HG03571 (cell line): ENCODE measurements at regions not wholly inside any gene's neighbourhood (a gene's known extent, or its start where the extent isn't known, plus 50 kb on each side); places are given as distances from the start of the nearest gene placed in this dataset.
"Not testable (repeated sequence)": the region's sequence is repeated elsewhere in the genome, so short reads cannot be mapped to it uniquely, and the experiment has no call there.

Experiments used
- ATAC-seq: cut with Tn5 transposase; IDR thresholded peaks from one replicate; pipeline ENCODE4 v1.9.1; 2021; ENCODE audit not compliant: unreplicated experiment

- no peak for ATAC-seq
These were observed 137.2 kb upstream of the ESX1 start for GRCh38 chrX:104391906-104392305.

GRCh38 chrX:104376937-104377336 is 122.2 kb upstream of the ESX1 start:
- no peak for ATAC-seq

GRCh38 chrX:104372547-104372946 is 117.8 kb upstream of the ESX1 start:
- ATAC-seq, result no peak

- ATAC-seq, result no peak
These were observed 115.4 kb upstream of the ESX1 start for GRCh38 chrX:104370089-104370488.

DNA sequence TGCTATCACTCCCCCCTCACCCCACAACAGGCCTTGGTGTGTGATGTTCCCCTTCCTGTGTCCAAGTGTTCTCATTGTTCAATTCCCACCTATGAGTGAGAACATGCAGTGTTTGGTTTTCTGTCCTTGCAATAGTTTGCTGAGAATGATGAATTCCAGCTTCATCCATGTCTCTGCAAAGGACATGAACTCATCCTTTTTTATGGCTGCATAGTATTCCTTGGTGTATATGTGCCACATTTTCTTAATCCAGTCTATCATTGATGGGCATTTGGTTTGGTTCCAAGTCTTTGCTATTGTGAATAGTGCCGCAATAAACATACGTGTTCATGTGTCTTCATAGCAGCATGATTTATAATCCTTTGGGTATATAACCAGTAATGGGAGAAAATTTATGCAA is 106.0 kb upstream of the ESX1 start:
- ATAC-seq, result not testable (repeated sequence)

DNA sequence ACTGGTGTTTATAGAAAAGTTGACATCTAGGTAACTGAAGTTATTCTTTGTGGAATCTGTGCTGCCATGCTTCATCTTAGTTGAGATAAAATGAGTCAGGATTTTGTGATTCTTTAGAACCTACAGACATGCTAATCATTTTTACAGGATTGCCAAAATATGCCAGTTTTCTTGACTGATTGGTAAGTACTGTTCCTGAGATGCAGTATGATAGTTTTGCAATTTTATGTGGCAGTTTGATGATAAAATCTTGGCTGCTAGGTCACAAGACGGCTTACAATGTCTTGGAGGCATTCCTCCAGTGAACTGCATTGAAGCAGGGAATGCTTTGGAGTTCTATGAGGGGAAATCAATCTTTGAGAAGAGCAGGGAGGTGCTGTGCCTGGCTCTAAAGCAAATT is 104.4 kb upstream of the ESX1 start:
- no peak for ATAC-seq

DNA sequence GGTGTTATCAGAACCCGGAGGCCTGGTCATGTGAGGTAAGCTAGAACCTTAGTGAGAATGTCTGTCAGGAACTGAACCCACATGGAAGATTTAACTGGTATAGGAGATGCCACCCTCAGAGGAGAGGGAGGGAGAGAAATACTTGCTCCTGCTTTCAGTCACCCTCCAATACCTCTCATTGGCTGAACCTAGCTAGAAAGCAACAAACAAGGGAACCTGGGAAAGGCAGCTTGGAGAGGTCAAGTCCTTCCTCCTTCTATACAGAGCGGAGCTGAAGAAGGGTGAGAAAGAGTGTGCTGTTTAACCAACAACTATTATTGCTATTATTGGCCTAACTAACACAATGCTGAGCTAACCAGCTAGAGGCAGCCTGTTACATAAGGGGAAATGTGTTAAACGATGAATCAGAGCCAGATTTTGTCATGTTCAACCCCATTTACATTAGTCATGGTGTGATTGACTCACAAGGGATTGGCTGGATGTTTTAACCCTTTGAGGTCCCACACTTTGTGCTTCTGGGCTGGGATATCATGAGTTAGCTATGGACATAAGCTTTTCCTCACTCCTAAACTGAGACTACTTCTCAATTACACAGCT is 96.5 kb upstream of the ESX1 start:
- ATAC-seq, result no peak

- ATAC-seq, result no peak
These were observed 93.1 kb upstream of the ESX1 start for GRCh38 chrX:104347860-104348259.

DNA sequence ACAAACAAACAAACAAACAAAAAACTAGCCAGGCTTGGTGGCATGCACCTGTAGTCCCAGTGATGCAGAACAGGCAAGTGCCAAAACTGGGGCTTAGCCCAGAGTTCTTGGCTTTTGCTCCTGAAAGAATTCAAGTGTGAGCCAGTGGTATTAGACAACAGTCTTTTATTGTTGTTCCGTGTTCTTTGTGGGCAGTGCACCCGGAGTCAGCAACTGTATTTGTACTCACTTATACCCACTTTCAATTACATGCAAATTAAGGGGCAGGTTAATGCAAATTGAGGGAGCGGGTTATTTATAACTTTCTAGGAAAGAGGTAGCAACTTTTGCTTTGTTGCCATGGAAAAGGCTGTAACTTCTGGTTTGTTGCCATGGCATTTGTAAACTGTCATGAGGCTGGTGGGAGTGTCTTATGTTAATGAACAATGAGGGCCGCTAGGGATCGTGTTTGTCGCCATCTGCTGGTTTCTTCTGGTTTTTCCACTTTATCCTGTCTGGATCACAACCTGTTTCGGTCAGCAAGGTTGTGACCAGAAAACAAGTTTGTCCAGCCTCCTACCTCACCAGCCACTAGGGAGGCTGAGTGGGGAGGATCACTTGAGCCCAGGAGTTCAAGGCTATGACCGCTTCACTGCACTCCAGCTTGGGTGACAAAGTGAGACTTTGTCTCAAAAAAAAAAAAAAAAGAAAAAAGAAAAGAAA is 88.8 kb upstream of the ESX1 start:
- ATAC-seq, result peak; percentile 76

DNA sequence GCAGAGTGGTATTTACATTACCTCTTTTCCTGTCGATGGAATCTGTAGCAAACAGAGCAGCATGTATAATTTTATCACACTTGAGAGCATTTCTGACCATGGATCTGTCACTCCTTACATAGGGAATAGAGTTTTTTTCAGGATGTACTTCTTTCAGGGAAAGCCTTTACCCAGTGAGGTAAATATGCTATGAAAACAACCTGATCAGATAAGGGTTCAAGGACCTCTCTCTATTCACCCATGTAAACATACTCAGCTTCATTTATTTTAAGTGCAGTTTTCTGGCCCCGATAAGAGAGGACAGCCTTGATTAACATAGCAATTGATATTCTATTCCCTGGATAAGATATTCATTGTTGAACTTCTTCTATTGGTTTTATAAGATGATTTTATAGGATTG is 87.3 kb upstream of the ESX1 start:
- ATAC-seq, result no peak

GRCh38 chrX:104335756-104336155 is 81.0 kb upstream of the ESX1 start:
- no peak for ATAC-seq

- ATAC-seq, result no peak
These were observed 80.2 kb upstream of the ESX1 start for GRCh38 chrX:104334971-104335370.

- no peak for ATAC-seq
These were observed 76.2 kb upstream of the ESX1 start for GRCh38 chrX:104330966-104331365.

DNA sequence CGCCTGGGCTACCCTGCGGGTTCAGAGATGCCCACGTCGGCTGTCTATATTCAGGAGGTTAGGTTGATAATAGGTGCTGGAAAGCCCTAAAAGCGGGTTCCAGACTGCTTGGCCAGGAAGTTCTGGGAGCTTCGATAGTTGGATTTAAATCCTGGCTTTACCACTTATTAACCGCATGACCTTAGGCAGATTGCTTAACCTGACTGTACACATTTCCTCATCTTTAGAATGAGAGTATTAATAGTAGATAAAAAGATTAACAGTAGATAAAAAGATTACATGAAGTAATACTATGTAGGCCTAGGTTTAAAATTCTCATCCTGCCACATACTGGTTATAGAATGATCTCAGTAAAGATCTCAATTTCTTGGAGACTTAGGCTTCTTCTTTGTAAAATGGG is 75.0 kb upstream of the ESX1 start:
- no peak for ATAC-seq

DNA sequence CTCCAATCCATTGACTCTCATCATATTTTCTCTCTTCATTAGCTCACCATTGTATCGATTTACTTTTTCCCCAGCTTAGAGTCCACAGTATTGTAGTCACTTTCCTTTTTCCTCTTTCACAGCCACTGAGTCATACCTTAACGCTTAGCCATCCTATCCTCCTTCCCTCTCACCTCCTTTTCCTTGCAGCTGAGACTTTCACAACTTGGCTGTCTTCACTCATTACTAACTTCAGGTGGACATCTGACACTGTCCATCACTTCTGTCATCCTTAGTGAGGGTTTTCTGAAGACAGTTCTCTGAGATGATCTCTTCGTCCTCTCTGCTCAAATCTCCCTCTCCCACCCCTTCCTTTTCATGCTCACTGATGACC is 70.5 kb upstream of the ESX1 start:
- no peak for ATAC-seq

GRCh38 chrX:104324461-104325212 is 69.9 kb upstream of the ESX1 start:
- ATAC-seq, result no peak

GRCh38 chrX:104319346-104319745 is 64.6 kb upstream of the ESX1 start:
- ATAC-seq, result no peak

DNA sequence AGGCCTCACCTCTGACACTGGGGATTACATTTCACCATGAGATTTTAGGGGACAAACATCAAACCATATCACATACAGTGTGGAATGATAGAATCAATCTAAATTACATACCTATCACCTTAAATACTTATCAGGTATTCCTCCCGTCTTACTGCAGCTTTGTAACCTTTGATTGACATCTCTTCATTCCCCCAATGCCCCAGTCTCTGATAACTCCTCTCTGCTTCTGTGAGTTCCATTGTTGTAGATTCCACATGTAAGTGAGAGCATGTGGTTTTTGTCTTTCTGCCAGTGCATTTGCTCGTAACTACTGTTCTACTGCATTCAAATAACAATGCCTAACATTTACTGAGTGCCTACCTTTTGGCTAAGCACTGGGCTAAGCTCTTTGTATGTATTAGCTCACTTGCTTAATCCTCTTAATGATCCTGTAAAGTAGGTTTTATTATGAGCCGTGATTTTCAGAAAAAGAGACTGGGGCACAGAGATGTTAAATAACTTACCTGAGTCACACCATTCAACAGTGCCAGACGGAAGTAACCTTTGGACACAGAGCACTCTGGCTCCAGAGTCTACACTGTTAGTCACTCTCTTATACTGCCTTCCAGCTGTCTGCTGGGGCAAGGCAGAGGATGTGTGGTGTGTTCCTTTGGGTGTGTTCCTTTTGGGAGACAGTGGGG is 63.7 kb upstream of the ESX1 start:
- ATAC-seq, result no peak

DNA sequence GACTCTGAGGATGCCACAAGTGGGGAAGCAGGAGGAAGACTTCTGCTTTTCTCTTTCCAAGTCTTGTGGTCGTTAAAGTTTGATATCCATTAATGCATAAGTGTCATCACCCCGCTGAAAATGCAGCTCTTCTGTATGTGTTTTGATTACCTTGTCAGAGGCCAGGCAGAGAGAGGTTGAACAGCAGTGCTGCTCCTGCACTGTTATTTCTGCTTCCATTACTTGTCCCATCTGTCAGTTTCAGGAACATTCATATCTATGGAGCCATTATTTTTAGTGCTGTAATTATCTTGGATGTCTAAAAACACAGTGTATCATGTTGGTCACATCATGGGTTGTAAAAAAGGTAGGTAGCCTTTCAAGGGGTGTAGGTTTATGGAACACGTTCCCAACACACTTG is 62.0 kb upstream of the ESX1 start:
- no peak for ATAC-seq

DNA sequence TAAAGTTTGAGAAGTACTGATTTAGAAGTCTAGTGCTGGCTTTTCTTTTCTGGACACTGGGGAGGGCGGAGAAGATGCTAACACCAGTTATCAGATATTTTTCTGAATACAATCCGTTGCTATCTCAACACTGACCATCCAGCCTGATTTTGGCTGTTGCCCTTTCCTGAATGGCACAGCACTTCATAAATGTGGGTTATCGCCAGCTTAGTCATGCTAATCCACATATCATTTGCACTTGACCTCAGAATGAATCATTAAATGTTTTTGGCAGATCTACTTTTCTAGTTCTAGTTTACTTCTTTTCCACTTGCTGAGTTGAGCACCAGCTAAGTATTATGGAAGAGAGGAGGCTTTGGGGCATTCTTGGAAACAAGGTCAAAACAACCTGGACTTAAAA is 60.8 kb upstream of the ESX1 start:
- no peak for ATAC-seq

DNA sequence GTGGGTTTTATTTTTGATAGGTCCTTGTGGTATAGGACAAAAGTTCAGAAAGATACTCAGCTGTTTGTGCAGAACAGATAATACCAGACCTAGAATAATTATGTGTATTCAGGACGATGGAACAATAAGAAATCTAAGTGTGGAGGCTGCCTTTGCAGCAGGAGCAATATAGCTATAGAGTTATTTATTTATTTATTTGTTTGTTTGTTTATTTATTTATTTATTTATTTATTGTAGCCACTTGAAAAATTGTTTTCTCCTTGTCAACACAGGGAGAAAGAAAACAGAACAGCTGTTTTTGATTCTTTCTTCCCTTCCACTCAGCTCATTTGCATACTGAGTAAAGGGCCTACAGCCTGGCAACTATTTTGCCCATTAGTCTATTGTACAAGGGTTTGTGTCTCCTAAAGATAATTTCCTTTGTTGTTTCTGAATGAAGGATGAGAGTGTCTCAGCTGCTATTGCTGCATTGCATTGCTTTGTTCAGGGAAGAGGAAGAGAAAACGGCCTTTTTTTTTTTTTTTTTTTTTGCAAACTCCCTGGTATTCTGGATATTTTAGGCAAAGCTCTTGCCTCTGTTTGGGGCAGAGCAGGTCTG is 56.0 kb upstream of the ESX1 start:
- ATAC-seq, result no peak
